Peyer's patch (tissue), 4 donors: ENCODE measurements at regions not wholly inside any gene's neighbourhood (a gene's known extent, or its start where the extent isn't known, plus 50 kb on each side); places are given as distances from the start of the nearest gene placed in this dataset.
A peak's percentile ranks its signal among the peaks of the same experiment; 100 is the strongest.

Experiments
- DNase-seq, 3 donors: peaks; one replicate each; pipeline ENCODE4 v3.0.0-alpha.2; 2017 to 2019
- H3K27ac ChIP-seq, 4 donors: fragments of 200-600 bp; sonication (generic); one replicate each; pipeline ENCODE4 v1.5.1; 2016 to 2019
- H3K27me3 ChIP-seq, 2 donors: fragments of 200-600 bp; sonication (generic); one replicate each; pipeline ENCODE4 v1.5.1; 2019
- H3K36me3 ChIP-seq, 3 donors: fragments of 200-600 bp; sonication (generic); one replicate each; pipeline ENCODE4 v1.5.1; 2016 to 2019
- H3K4me1 ChIP-seq, 4 donors: fragments of 200-600 bp; sonication (generic); one replicate each; pipeline ENCODE4 v1.5.1; 2016 to 2019
- H3K4me3 ChIP-seq, 4 donors: fragments of 200-600 bp; sonication (generic); 1 replicate in 3 of 4; 2 replicates in 1 of 4; pipeline ENCODE4 v1.5.1; 2016 to 2019; ENCODE audit warnings: mild to moderate bottlenecking in 1 of 4
- H3K9me3 ChIP-seq, 4 donors: fragments of 200-600 bp; sonication (generic); one replicate each; pipeline ENCODE4 v1.5.1; 2016 to 2019; ENCODE audit warnings: mild to moderate bottlenecking in 1 of 4
- CTCF ChIP-seq, 6 experiments: fragments of 450-650 bp in 4 of 6; fragments of 200-600 bp in 2 of 6; sonication (generic) in 1 of 6; IDR thresholded peaks; one replicate each; pipeline ENCODE4 v1.5.1; 2017 to 2019; ENCODE audit warnings: antibody characterized with exemption in 6 of 6, mild to moderate bottlenecking in 3 of 6, moderate library complexity in 1 of 6
- POLR2A ChIP-seq, 2 donors: fragments of 450-650 bp; IDR thresholded peaks; one replicate each; pipeline ENCODE4 v1.5.1; 2017; ENCODE audit warnings: antibody characterized with exemption in 2 of 2, mild to moderate bottlenecking in 2 of 2, moderate library complexity in 2 of 2

- no peaks in the 10 kb centered on the region for H3K27me3 ChIP-seq
- no peak overlapping the region for H3K27ac ChIP-seq
- H3K9me3 ChIP-seq: peaks cover 0 to 10% (median 0%) of the 10 kb centered on the region in 4 donors
- no peaks in the 10 kb centered on the region for H3K4me1 ChIP-seq
- TF ChIP-seq CTCF (IDR thresholded peaks at IDR 0.05) (no peak), POLR2A (IDR thresholded peaks at IDR 0.05) (no peak)
- H3K4me3 ChIP-seq: no peak overlapping the region
- DNase-seq: no peak
- H3K36me3 ChIP-seq: no peaks in the 10 kb centered on the region
Measured at GRCh38 chr14:71262441-71262840, 355.2 kb downstream of the PCNX1 start.

- DNase-seq: no peak
- no peak for TF ChIP-seq CTCF (IDR thresholded peaks at IDR 0.05)
- TF ChIP-seq POLR2A (IDR thresholded peaks at IDR 0.05): no peak
- Histone ChIP-seq H3K4me1 (no peaks in the 10 kb centered on the region), H3K27me3 (no peaks in the 10 kb centered on the region), H3K9me3 (peaks cover 0 to 2% (median 0%) of the 10 kb centered on the region in 4 donors), H3K36me3 (no peaks in the 10 kb centered on the region), H3K4me3 (no peak overlapping the region), H3K27ac (no peak overlapping the region)
Measured at GRCh38 chr14:71264260-71264659, 357.0 kb downstream of the PCNX1 start.

GRCh38 chr14:71267007-71267513 lies 359.8 kb downstream of the PCNX1 start:
- DNase-seq: no peak
- Histone ChIP-seq H3K4me3 (no peak overlapping the region), H3K27me3 (no peaks in the 10 kb centered on the region), H3K4me1 (no peaks in the 10 kb centered on the region), H3K9me3 (no peaks in the 10 kb centered on the region), H3K27ac (no peak overlapping the region), H3K36me3 (no peaks in the 10 kb centered on the region)
- TF ChIP-seq CTCF (IDR thresholded peaks at IDR 0.05) (no peak), POLR2A (IDR thresholded peaks at IDR 0.05) (no peak)

GRCh38 chr14:71267691-71268090 lies 360.4 kb downstream of the PCNX1 start:
- H3K27me3 ChIP-seq: no peaks in the 10 kb centered on the region
- DNase-seq: no peak
- no peak overlapping the region for H3K27ac ChIP-seq
- H3K4me3 ChIP-seq: peak overlapping the region in 2 of 4 donors; percentile 7 to 13
- H3K9me3 ChIP-seq: no peaks in the 10 kb centered on the region
- TF ChIP-seq CTCF (IDR thresholded peaks at IDR 0.05) (no peak), POLR2A (IDR thresholded peaks at IDR 0.05) (no peak)
- H3K36me3 ChIP-seq: no peaks in the 10 kb centered on the region
- no peaks in the 10 kb centered on the region for H3K4me1 ChIP-seq

- H3K27me3 ChIP-seq: no peaks in the 10 kb centered on the region
- no peak overlapping the region for H3K27ac ChIP-seq
- H3K4me3 ChIP-seq: no peak overlapping the region
- H3K4me1 ChIP-seq: no peaks in the 10 kb centered on the region
- H3K9me3 ChIP-seq: no peaks in the 10 kb centered on the region
- TF ChIP-seq CTCF (IDR thresholded peaks at IDR 0.05) (no peak), POLR2A (IDR thresholded peaks at IDR 0.05) (no peak)
- DNase-seq: no peak
- no peaks in the 10 kb centered on the region for H3K36me3 ChIP-seq
Measured at GRCh38 chr14:71270111-71270510, 362.9 kb downstream of the PCNX1 start.
